ENCODE measurements at regions not wholly inside any gene's neighbourhood (a gene's known extent, or its start where the extent isn't known, plus 50 kb on each side); places are given as distances from the start of the nearest gene placed in this dataset.

DNA sequence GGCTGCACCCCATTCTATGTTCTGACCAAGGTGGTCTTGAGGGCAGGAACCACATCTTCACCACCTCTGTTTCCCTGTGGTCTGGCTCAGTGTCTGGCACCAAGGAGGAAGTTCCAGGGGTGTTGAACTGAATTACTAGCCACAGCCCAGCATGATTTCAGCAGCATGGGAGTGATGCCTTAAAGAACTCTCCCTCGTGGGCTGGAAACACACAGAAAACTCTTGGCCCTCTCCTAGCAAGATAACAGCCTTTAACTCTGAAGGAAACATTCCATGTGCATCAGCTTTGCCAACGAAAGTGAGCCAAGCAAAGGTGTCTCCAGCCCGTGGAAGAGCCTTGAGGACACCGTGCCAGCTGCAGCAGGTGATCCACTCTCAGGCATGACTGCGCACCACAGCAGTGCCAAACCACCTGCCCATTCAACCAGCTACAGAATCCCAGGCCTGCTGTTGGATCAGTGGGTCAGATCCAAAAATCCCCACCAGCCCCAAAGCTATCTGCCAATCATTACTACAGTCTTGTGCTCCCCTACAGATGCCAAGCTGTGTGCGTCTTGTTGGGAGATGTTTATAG lies 124.8 kb downstream of the TTC32 start:
- no peak for DNase-seq

DNA sequence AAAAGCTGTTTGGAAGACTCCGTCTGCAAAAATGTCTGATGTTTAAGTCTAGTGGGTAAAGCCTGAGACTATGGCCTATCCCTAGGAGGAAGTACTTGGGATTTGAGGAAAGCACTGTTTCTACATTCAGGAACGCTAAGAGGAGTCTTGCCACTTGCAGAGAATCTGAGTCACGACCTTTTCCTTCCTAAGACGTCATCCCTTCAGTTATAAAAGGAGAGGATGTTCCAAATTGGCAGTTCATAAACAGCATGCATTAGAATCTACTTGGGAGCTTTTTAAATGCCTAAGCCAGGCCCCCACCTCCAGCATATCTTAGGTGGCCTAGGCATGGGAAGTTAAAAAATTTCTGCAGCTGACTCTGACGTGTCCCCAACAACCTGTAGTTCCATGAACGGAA lies 125.9 kb downstream of the TTC32 start:
- DNase-seq: no peak

DNA sequence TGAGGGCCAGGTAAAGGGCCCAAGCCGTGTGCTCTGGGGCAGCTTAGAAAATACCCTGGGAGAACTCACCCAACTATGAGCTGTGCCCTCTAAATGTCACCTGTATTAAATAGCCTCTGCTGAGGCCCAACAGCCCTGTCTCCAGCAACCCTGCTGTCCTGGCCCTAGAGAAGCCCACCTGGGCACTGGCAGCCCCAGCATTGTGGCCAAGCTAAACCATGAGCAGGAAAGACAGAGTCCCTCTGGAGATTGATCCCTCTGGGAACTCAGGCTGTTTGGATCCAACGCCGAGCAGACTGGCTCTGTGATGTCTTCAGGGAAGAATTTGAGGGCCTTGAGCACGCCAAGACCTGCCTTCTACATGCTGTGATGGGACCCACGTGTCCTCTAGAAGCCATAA lies 126.5 kb downstream of the TTC32 start:
- no peak for DNase-seq

DNA sequence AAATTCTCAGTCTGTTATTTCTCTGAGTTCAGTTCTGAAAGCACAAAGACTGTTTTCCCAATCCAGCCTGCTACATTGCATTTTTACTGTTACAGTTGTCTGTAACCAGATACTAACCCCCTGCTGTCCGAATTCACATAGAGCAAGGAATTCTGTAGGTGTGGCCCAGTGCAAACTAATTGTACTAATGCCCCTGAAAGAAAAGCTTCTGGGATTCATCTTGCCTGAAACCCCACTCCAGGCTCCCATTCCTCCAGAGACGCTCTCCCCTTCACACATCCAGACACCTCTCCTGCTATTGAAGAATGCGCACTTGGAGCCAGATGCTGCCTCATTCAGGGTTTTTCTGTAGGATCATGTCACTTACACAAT lies 127.0 kb downstream of the TTC32 start:
- DNase-seq: no peak

DNA sequence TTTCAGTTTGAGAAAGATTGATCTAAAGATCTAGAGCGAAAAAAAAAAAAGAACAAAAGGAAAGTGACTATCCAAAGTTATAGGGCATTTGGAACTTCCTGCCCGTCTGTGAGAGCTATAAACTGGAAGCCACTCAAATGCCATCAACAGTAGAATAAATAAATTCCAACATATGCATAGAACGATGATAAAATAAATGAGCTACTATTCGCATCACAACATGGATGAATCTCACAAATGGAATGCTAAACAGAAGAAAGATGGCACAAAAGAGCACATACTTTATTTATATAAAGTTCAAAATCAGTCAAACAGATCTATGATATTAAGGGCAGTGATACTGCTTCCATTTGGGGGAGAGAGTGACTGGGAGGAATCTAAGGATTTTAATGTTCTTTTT lies 128.8 kb downstream of the TTC32 start:
- no peak for DNase-seq

DNA sequence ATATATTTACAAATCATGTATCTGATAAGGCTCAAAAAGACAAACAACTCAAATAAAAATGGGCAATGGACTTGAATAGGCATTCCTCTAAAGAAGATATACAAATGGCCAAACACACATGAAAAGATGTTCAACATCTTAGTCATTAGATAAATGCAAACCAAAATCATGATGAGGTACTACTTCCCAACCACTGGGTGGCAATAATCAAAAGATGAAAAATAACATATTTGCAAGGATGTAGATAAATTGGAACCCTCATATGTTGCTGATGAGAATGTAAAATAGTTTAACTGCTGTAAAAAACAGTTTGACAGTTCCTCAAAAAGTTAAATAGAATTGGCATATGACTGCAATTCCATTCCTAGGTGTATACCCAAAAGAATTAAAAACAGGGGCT lies 132.3 kb downstream of the TTC32 start:
- no peak for DNase-seq

DNA sequence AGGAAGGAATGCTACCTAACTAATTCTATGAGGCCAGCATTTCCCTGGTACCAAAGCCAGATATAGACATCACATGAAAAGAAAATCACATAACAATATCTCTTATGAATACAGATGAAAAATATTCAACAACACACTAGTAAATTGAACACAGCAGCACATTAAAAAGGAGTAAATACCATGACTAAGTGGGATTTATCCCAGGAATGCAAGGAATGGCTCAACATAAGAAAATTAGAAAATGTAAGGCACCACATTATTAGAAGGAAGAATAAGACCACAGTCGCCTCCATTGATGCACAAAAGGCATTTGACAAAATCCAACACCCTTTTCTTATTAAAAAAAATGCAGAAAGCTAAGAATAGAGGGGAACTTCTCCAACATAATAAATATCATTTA lies 133.9 kb downstream of the TTC32 start:
- DNase-seq: no peak

DNA sequence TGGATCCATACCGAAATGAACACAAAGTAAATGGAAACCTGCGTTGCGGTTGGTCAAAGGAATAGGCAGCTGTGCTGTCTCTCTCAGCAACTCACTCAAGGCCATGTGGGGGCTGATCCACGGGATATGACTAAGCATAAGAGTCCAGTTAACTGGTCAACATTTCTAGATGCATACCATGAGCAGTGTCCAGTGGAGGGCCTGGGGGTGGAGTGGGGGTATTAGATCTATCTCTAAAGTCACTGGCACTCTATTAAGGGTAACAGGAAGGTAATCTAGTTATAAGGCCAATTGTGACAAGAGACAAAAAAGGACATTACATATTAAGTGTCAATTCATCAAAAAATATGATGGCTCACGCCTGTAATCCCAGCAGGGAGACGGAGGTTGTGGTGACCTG lies 136.8 kb downstream of the TTC32 start:
- no peak for DNase-seq

DNA sequence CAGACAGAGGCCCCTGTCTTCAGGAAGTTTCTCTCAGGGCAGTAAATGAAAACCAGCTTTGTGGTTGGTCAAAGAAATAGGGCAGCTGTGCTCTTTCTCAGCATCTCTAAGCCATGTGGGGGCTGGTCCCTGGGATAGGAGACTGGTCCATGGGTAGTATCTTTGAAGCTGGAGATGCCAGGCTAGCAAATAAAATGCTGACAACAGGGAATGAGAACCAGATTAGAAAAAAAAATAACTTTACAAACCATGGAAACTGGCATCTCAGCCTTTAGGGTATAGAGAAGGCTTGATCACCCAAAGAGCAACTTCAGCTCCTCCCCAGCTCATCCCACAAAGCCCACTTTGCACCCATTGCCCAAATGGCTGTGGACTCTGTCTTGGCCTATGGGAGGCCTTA lies 138.1 kb downstream of the TTC32 start:
- no peak for DNase-seq

DNA sequence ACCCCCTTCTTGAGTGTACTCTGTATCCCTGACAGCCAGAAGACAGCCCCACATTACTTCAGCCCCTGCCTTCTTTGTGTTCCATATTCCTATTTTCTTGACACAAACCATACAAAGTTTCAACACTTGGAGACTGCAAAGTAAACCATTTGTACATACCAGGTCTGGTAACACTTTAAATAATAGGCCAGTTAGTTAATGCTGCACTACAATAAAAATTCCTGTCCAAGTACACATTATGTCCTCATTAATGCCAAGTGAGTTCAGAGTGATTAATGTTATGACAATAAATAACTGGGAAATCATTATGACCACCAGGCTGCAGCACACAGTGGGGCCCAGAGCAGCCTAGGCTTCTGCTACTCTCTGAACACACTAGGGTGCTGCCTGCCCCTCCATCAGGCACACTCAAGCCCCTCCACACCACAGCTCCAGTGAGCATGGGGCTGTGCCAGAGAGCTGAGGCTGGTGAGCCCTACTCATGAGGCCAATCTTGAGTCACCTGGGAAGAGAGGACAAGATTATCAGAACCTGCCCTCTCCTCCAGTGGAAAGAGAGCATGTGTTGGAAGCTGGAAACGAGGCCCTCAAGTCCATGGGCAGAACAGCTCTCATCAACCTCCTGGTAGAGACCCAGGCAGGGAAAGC lies 138.7 kb downstream of the TTC32 start:
- DNase-seq: no peak

DNA sequence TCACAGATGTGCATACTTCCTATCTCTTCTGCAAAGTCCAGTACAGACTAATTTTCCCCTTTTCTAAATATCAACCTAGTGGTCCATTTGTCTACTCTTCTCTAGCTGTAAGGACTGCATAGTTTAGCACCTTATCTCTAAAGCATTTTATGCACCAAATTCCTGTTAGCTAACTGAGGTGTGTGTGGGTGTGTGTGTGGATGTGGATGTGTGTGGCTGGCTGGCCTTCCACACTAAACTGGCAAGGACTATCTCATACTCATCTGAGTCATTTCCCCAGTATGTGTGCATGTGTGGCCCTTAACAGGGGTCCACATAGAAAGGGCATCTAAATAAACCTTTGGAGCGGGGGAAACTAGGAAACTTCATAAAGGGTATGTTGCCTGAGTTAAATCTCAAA lies 139.6 kb downstream of the TTC32 start:
- DNase-seq: no peak

DNA sequence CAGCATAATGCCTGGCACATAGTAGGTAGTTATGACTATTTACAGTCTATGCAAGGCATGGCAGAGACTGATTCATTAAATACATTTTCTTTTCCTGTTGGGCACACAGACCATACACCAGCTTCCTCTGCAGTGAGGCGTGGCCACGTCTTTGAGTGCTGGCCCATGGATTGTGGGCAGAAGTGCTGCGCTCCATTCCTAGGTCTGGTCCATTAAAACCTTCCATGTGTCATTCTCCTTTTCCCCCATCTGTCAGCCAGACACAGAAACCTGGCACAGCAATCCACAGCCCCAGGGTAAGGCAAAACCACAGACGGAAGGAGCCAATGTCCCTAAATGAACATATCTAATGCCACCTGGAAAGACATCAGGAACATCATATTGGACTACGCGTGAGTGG lies 141.9 kb downstream of the TTC32 start:
- no peak for DNase-seq

DNA sequence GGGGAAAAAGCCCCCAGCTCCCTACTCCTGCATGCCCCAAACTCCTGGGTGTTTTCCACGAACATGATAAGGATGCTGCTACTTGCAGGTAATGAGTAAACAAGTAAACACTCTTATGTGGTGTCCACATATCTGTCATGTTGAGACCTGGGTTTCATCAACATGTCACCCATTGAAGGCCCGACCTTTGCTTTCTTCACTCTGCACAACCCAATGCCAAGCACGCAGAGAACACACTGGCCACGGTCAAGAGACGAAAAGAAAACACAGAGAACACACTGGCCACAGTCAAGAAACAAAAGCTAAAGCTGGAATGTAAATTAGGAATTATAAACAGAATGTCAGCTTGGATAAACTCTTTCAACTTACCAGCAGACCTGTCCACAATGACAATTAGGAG lies 143.1 kb downstream of the TTC32 start:
- no peak for DNase-seq

DNA sequence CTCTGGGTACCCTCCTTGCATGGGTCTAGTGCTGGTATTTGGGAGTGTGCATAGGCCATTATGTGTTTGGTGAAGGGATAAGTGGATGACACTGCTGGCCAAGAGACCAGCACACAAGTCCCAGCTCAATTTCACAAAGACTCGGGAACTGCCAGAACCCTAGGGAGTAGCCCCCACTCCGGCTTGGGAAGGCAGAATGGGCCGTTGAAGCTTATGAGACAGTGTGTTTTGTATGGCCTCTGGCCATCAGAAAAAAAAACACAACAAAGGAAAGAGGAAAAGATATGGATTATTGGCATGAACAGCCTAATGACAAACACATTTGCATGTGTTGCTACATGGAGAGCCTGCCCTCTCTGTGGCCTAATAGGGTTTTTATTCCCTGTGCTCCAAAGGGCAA lies 144.2 kb downstream of the TTC32 start:
- DNase-seq: no peak

DNA sequence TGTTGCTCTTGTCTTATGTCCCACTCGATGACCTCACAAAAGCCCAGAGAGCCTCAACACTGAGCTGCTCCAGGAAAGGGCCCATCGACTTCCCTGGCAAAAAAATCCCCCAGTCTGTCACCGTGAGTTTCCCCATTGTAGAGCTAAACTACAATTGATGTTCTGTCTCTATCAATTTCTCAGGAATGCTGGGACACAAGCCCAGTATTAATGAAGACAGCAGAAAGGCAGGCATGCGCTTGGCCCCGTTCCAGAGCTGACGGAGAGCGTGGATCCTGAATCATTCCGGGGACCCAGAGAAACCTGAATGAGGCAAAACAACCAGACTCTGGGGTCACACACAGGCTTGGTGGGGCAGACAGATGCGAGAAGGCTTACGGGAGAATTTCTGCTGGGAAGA lies 146.9 kb downstream of the TTC32 start:
- DNase-seq: no peak

DNA sequence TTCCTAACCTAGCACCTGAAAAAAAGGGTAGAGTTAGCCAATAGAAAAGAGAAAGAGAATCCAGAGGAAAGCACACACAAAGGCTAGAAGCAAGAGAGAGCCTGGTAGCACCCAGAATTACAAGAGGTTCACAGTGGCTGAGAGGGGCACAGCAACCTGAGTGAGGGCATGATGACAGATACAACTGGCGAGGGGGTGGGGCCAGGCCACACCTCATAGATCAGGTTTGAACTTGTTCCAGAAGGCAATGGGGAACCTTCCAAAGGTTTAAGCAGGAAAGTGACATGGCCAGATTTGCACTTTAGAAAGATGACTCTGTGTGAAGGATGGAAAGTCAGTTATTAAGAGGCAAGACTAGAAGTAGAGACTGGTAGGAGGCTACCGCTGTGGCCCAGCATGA lies 148.0 kb downstream of the TTC32 start:
- no peak for DNase-seq

DNA sequence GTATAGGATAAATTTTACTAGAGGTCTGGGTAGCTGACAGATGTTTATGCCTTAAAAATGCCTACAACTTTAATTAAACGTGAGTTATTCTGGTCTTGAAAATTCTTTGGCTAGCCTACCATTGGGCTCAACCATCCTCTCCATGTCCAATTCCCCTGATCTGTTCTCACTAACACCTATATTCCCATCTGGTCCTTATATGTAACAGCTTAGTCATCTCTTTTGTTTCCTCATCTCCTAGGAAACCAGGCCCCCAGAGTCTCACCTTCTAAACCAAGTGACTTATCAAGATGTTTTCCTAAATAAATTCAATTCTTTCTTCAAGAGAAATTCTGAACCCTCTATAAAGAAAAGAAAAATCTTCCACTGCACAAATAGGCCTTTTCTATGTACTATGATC lies 148.5 kb downstream of the TTC32 start:
- DNase-seq: no peak

DNA sequence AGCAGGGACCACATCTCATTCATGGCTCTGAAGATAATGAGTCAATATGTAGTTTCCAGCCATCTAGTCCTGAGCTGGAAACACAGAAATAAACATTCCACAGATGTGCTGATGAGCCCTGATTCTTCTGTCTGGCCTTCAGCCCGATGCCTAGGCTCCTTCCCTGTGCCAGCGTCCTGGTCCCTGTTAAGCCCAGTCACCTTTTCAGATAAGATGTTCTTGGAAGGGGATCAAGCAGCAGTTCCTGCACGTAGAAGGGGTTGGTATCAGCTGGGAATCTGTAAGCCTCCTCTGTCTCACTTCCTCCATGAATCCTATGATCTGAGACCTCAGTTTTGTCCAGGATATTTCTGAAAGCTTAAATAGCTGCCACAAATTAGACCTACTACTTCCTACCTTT lies 149.3 kb downstream of the TTC32 start:
- no peak for DNase-seq

DNA sequence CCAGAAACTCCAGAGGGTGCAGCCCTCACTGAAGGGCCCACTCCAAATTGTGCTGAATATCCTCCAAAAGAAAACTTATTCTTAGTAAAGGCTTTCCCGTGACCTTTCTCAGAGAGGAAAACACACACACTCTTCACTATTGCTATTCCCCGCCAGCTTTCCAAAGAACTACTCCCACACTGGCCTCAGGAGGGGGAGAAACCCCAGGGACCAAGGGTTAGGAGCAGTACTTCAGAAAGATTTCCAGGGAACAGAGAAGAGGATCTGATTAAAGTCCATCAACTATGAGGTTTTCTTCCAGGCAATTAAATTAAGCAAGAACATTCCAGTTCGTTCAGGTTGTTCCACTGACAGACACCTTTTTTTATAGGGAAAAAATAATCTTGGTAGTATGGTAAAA lies 150.2 kb downstream of the TTC32 start:
- DNase-seq: no peak

DNA sequence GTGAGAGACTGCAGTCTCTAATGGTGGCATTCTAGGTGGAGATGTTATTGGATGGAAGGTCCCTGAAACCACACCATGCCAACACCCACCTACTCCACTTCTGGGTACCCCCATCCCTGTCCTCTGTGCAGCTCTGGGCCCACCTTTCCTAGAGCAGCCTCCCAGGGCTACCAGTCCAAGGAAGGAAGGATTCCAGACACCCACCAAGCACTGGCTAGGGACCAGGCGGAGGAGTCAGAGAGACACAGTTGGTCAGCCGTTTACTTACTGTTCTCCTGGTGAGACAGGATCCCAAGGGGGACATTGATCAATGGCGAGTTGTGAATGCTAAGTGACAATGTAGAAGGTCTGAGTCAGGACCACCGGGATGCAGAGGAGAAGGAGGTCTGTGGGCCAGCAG lies 151.6 kb downstream of the TTC32 start:
- no peak for DNase-seq

DNA sequence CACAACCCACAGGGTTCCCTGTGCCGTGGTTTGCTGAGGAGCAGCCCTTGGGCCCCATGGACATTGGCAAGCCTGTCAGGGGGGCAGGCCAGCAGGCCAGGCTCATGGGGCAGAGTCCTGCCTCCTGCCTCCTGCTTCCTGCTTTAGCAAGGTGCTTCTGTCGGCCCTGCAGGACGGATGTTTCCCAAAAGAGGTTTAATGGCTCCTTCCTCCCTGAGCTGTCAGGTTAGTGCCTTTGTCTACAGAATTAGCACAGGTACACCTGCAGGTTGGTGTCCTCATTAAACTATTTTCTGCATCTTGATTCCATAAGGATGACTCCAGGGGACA lies 152.3 kb downstream of the TTC32 start:
- DNase-seq: no peak

DNA sequence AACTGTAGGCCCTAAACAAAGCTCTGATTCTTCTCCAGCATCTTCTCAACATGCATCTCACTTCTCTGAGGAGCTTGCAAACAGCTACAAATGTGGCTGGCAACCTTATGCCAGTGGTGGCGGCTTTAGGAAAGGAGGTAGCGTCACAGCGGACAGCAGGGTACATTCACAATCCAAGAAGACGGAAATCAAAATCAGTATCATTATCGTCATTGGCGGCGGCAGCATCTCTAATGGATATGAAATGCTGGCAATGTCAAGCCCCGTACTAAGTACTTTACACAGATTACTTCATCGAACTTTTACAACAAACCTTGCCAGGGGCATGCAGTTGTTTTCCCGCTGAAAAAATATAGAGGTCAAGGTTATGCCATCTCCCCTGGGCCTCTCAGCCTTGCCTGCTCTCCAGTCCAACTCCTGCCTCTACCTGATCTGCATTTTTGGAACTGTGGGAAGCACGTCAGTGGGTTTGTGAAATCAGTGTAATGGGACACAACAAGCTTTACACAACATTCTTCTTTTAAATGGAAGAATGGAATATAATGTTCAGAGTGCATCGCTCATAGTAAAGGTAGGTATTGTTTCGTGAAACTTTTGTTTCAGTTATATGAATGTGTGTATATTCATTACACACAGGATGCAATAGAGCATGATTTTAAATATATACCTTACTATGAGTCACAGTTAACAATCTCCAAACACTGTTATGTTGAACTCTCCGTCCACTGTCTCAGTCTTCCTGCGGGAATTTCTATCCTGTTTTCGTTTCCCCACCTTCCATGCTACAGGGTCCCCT lies 152.9 kb downstream of the TTC32 start:
- no peak for DNase-seq

DNA sequence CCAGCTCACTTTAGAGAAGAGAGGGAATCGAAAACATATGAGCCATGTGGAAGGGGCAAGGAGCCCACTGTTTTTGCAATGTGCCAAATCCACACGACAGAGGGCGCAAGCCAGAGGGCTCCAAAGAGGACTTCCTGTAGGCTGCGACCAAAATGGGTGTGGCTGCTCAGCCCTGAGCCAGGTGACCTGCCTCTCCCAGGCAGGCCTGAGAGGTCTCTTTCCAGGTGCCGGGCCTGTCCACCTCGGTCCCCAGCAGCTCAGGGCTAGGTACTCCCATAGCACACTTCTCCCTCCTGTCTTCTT lies 153.8 kb downstream of the TTC32 start:
- DNase-seq: no peak

DNA sequence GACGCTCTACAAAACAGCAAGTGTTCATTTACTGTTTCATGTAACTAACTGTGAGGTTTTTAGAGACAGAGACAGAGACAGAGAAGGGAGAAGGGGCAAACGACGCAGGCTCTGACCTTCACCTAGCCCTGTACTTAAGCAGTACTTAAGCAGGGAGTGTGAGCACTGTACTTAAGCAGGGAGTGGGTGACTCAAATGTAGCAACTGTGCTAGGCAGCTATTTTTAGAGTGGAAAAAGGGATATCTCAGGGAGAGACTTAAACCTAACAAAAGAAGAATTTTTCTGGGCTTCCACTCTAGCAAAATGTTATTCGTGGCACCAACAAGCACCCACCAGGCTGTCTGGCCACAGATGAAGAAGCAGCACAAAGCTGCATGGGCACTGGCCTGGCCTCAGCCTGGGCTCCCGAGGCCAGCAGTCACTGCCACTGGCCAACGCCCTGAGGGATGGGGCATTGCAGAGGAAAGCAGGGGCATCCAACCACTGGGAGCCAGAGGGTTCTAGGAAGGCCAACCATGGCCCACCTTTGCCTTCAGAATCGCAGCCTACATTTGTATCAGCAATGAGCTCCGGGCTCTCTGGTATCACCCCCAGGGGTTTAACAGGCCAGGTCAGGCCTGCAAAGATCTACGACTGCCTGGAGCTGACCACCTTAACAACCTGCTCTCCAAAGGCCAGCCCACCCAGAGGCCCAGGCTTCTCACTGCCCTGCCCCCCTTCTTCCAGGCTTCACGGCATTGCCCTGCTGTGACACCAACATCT lies 154.3 kb downstream of the TTC32 start:
- DNase-seq: no peak
